NOMO-1 (cell line): ENCODE measurements at regions not wholly inside any gene's neighbourhood (a gene's known extent, or its start where the extent isn't known, plus 50 kb on each side); places are given as distances from the start of the nearest gene placed in this dataset.
A peak's percentile ranks its signal among the peaks of the same experiment; 100 is the strongest.
"Not testable (repeated sequence)": the region's sequence is repeated elsewhere in the genome, so short reads cannot be mapped to it uniquely, and the experiment has no call there.

ENCODE experiments used
- DNase-seq, 2 experiments: peaks; one replicate each; lab custom pipeline; 2025; ENCODE audit not compliant: unreplicated experiment in 2 of 2; lab: John Stamatoyannopoulos, UW

GRCh38 chr1:228887960-228888359, 152.7 kb downstream of the RHOU start:
- no peak for DNase-seq

DNA sequence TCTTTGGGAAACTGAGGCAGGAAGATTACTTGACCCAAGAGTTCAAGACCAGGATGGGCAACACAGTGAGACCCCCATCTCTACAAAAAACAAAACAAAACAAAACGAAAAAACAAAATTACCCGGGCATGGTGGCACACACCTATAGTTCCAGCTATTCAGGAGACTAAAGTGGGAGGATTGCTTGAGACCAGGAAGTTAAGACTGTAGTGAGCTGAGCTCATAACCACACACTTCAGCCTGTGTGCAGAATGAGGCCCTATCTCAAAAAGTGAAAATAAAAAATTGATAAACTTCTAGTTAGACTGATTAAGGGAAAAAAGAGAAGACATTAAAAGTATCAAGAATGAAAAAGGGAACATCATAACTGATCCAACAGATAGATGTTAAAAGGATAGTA, 154.0 kb downstream of the RHOU start:
- no peak for DNase-seq

DNA sequence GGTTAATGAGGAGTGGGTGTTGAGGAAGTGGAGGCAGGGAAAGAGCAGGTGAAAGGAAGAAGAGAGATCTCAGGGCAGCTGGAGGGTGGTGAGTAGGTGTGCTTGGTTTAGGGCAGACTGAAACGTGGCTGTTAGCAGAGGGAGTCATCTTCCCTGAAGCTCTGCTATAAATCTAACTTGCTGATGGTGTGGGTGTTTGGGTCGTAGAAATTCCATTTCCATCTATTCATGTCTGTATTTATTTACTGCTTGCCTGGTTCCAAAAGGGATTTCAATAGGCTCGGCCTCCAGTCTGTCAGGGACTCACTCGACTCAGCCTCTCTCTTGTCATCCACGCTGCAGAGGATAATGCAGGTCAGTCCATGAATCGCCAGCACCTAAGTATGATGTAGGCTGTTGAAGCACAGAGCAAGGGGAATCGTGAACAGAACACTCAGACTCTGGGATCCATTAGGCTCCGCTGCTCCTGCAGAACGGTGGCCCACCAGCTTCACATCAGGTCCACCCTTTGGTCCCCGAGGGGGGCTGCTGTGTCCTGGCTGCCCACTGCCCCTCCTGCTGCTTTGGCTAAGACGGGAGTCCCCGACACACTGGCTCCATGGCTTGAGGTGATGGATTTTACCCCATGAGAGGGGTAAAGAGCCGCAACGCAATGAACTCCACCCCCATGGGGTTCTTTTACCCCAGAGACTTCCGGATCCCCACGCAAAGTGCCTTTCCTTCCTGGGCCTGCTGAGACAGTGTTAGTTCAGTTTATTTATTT, 156.2 kb downstream of the RHOU start:
- DNase-seq = no peak

DNA sequence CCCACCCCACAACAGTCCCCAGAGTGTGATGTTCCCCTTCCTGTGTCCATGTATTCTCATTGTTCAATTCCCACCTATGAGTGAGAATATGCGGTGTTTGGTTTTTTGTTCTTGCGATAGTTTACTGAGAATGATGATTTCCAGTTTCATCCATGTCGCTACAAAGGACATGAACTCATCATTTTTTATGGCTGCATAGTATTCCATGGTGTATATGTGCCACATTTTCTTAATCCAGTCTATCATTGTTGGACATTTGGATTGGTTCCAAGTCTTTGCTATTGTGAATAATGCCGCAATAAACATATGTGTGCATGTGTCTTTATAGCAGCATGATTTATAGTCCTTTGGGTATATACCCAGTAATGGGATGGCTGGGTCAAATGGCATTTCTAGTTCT, 156.9 kb downstream of the RHOU start:
- DNase-seq = not testable (repeated sequence)

- no peak for DNase-seq
Measured at GRCh38 chr1:228894442-228894989, 159.2 kb downstream of the RHOU start.

DNA sequence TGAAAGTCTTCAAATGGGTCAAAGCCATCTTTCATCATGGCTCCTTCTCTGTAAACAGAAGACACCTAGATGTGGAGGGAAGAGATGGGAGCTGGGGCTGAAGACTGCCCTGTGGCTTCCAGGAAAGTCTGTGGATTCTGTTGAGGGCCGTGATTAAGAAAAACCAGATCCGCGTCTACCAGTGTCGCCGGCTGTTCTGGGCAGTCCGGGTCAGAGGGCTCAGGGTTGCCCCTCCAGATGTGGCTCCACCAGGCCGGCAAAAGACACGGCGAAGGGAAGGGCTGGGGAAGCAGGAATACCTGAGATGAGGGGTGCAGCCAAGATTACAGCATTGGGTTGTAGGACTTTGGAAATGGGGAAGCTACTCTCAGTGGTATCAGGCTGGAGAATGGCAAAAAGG, 162.6 kb downstream of the RHOU start:
- peak in 1 of 2 experiments; percentile 10 for DNase-seq

GRCh38 chr1:228898582-228898992, 163.3 kb downstream of the RHOU start:
- DNase-seq = peak; percentile 89 to 95

DNA sequence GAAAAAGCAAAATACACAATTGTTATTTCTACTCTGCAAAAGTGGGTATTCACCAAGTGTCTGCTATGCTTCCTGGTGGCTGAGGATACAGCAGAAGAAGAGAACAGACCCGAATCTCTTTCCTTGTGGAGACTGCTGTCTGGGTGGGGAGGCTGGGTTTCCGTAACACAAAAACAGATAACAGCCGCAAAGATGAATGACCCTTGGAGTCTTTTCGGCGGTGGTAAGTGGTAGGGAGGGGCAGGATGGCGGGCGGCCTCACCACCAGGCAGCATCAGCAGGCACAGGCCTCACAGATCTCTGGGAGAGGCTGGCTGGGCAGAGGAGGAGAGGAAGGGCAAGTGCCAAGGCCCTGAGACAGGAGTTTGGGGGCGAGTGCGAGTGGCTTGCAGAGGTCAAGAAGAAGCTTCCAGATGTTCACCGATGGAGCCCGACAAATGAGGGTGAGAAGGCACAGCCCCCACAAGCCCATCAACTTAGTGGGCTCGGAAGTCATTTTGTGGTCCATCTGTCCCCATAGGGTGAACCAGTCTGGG, 164.2 kb downstream of the RHOU start:
- no peak for DNase-seq

GRCh38 chr1:228900099-228900885, 165.0 kb downstream of the RHOU start:
- DNase-seq = no peak

DNA sequence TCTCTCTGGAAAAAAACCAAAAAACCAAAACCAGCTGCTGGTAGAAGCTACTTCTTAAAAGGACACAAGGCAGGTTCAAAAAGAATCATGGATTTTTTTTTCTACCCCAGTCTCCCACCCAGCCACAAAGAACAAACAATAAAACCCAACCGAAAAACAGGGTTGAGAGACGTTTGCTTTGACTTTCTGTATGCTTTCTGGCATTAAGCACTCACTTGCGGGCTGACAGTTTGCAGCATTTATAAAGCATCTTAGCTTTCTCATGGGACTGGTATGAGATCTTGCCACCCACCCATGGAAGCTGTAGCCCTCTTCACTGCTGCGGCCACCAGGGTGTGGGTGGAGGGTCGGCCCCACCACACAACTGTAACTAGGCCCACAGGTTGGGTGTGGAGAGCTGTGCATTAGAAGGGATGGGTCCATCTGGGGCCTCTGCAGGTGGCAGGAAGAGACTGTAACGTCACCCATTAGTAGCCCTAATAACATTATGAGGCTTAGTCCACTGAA, 165.7 kb downstream of the RHOU start:
- DNase-seq = no peak

DNA sequence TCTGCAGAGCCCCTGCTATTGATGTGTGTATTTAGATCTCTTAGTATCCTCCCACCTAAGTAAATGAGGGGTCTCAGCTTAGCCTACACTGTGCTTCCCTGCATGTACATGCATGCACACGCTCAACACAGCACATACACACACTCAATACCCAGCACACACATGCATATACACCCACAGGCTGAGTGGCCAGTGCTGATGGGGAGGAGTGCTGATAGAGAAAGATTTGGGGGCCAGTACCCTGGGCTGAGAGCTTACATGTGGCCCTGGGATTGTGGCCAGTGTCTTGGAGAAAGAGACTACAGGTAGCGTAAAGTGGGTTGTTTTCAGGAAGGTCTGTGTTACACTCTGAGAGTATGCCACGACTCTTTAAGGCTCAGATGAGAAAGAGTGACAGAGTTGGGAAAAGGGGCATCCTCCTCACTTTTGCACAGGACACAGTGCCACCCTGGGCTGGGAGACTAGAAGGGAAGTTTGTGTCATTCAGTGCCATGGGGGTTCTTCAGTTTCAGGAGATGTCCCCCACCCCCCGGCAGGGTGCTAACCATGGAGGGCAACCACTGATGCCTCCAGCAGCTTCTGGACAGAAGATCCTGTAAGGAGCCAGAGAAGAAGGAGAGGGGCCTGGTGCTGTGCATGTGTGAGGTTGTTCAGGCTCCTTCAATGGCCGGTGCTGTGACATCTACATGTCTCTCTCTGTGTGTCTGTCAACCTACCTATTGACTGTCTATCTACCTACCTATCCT, 166.8 kb downstream of the RHOU start:
- DNase-seq = no peak

DNA sequence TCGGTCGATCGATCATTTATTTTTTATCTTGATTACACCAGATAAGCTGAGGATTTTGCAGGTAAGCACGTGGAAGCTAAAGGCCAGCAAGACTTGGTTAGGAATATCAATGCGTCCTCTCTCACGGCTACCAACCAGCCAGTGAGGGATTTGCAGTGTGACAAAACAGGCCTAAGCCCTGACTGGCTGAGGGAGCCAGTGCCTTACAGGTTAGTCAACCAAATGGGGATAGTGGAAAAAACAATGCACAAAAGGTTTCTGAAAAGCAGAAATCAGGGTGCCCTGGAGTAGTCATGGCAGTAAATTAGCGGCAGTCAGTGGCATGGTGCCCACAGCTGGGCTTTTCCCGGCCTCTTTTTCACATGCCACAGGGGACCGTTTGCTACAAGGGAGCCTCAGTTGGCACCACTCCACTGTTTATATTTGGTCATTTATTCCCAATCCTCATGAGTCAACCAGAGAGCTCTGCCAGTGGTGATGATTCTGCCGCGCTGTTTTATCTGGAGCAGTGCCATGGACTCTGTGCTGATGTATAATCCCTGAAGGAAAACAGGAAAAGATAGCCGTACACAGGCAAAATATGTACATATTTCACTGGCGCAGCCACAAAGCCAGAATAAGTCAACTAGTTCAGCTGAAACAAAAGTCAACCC, 167.6 kb downstream of the RHOU start:
- no peak for DNase-seq

DNA sequence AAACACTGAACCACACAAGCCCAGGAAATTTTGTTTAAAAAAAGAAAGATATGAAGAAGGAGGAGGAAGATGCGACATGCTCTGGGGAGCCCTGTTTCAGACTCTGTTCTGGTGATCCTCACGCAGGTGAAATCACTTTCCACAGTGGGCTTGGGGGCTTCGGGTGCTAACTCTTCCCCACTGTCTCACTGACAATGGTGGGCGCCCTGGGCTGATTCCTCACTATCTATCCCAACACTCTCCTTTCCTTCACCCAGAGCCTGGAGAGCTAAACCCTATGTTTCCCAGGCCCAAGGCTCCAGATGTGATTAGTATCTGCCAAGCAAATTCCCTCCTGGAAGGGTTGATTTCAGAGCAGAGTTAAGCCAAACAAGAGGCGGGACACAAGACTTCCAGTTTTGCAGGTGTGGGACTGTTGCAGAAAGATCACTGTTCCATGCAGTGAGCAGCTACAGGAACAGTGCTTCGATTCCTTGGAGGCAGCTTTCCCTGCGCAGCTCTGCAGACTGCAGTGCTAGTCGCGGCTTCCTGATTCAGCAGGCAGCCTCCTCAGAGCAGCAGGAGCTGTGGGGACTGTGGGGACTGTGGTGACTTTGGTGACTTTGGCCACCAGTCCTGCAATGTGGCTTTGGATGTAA, 168.3 kb downstream of the RHOU start:
- DNase-seq = no peak

DNA sequence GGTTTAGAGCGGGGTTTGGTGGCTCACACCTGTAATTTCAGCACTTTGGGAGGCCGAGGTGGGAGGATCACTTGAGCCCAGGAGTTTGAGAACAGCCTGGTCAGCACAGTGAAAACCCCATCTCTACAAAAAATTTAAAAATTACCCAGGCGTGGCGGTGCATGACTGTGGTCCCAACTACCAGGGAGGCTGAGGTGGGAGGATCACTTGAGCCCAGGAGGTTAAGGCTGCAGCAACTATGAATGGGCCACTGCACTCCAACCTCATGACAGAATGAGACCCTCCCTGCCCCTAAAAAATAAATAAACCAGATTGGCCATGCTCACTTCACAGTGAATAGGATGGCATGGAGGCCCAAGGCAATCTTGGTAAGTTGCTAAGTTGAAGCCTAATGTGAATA, 168.9 kb downstream of the RHOU start:
- DNase-seq = no peak

- no peak for DNase-seq
Measured at GRCh38 chr1:228905701-228906101, 170.4 kb downstream of the RHOU start.

DNA sequence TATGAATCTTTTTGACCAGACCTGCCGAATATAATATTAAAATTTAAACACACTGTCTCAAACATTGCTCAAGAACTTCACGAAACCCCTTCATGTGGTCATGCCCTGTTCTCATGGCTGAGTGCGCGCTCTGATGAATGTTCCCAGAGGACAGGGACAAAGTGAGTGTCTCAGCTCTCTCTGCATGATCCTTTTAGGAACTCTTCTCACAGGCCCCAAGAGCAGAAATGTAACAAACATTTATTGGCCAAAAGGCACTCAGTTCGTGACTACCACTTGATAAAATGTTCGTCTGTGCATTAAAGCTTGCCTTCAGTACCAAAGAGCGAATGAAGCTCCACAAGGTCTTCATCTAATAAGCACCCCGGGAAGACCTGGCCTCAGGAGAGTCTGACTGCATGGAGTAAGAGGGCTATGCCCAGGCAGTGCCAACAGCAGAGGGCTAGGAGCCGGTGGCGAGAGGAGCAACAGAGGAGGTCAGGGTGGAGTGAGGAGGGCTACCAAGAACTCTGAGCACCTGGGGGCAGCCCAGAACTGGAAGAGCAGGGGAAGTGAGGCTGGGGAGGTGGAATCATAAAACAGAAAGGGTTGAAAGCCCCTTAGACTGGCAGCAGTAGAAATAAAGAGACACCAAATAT, 171.1 kb downstream of the RHOU start:
- DNase-seq = no peak

GRCh38 chr1:228911225-228912210, 176.2 kb downstream of the RHOU start:
- no peak for DNase-seq
